T-helper 2 cell treated with Interferon-gamma antibody and Interleukin-4, amounts not matched to agents 5 μg/mL and 100 μg/mL, for 36 hours (primary cell): ENCODE measurements at regions not wholly inside any gene's neighbourhood (a gene's known extent, or its start where the extent isn't known, plus 50 kb on each side); places are given as distances from the start of the nearest gene placed in this dataset.

Experiments
- DNase-seq: peaks from one replicate; pipeline ENCODE4 v3.0.0; 2021; ENCODE audit warnings: low spot score
- H3K27ac Mint-ChIP-seq: one replicate; pipeline ENCODE4 v1.8.0; 2021; ENCODE audit warnings: mild to moderate bottlenecking, mixed read lengths
- H3K27me3 Mint-ChIP-seq: one replicate; pipeline ENCODE4 v1.8.0; 2021; ENCODE audit warnings: low read depth, mixed read lengths
- H3K36me3 Mint-ChIP-seq: one replicate; pipeline ENCODE4 v1.8.0; 2021; ENCODE audit warnings: low read depth, mixed read lengths
- H3K4me1 Mint-ChIP-seq: one replicate; pipeline ENCODE4 v1.8.0; 2021; ENCODE audit warnings: low read depth, mixed read lengths
- H3K4me3 Mint-ChIP-seq: one replicate; pipeline ENCODE4 v1.8.0; 2022; ENCODE audit warnings: mild to moderate bottlenecking, moderate library complexity, mixed read lengths
- H3K9me3 Mint-ChIP-seq: one replicate; pipeline ENCODE4 v1.8.0; 2021; ENCODE audit warnings: mixed read lengths

GRCh38 chr1:157419845-157420542 lies 132.3 kb downstream of the FCRL5 start:
- Mint-ChIP-seq H3K4me1 (no peaks in the 10 kb centered on the region), H3K4me3 (no peak overlapping the region), H3K9me3 (no peaks in the 10 kb centered on the region), H3K36me3 (no peaks in the 10 kb centered on the region), H3K27ac (no peak overlapping the region), H3K27me3 (peaks cover 1% of the 10 kb centered on the region)
- no peak for DNase-seq

- Mint-ChIP-seq H3K27me3 (peaks cover 3% of the 10 kb centered on the region), H3K36me3 (no peaks in the 10 kb centered on the region), H3K4me1 (no peaks in the 10 kb centered on the region), H3K4me3 (no peak overlapping the region), H3K9me3 (no peaks in the 10 kb centered on the region), H3K27ac (no peak overlapping the region)
- no peak for DNase-seq
Observed at GRCh38 chr1:157418659-157419058, 133.7 kb downstream of the FCRL5 start.

GRCh38 chr1:157418231-157418630 lies 134.1 kb downstream of the FCRL5 start:
- peaks cover 3% of the 10 kb centered on the region for H3K27me3 Mint-ChIP-seq
- no peaks in the 10 kb centered on the region for H3K36me3 Mint-ChIP-seq
- H3K9me3 Mint-ChIP-seq = no peaks in the 10 kb centered on the region
- DNase-seq = no peak
- H3K4me1 Mint-ChIP-seq = no peaks in the 10 kb centered on the region
- H3K27ac Mint-ChIP-seq = no peak overlapping the region
- no peak overlapping the region for H3K4me3 Mint-ChIP-seq

- no peaks in the 10 kb centered on the region for H3K4me1 Mint-ChIP-seq
- DNase-seq = no peak
- H3K36me3 Mint-ChIP-seq = no peaks in the 10 kb centered on the region
- no peak overlapping the region for H3K4me3 Mint-ChIP-seq
- no peaks in the 10 kb centered on the region for H3K9me3 Mint-ChIP-seq
- H3K27ac Mint-ChIP-seq = no peak overlapping the region
- peaks cover 3% of the 10 kb centered on the region for H3K27me3 Mint-ChIP-seq
Observed at GRCh38 chr1:157415661-157416060, 136.7 kb downstream of the FCRL5 start.

GRCh38 chr1:157412308-157412707 lies 140.0 kb downstream of the FCRL5 start:
- Mint-ChIP-seq H3K27ac (no peak overlapping the region), H3K36me3 (no peaks in the 10 kb centered on the region), H3K9me3 (no peaks in the 10 kb centered on the region), H3K4me1 (no peaks in the 10 kb centered on the region), H3K27me3 (peaks cover 7% of the 10 kb centered on the region), H3K4me3 (no peak overlapping the region)
- no peak for DNase-seq

GRCh38 chr1:157411769-157412168 lies 140.5 kb downstream of the FCRL5 start:
- no peaks in the 10 kb centered on the region for H3K9me3 Mint-ChIP-seq
- no peak for DNase-seq
- H3K27me3 Mint-ChIP-seq = peaks cover 7% of the 10 kb centered on the region
- H3K4me3 Mint-ChIP-seq = no peak overlapping the region
- no peaks in the 10 kb centered on the region for H3K4me1 Mint-ChIP-seq
- H3K27ac Mint-ChIP-seq = no peak overlapping the region
- H3K36me3 Mint-ChIP-seq = no peaks in the 10 kb centered on the region

GRCh38 chr1:157411064-157411463 lies 141.3 kb downstream of the FCRL5 start:
- H3K4me3 Mint-ChIP-seq = no peak overlapping the region
- peaks cover 10% of the 10 kb centered on the region for H3K27me3 Mint-ChIP-seq
- no peaks in the 10 kb centered on the region for H3K9me3 Mint-ChIP-seq
- DNase-seq = no peak
- H3K36me3 Mint-ChIP-seq = no peaks in the 10 kb centered on the region
- H3K27ac Mint-ChIP-seq = no peak overlapping the region
- no peaks in the 10 kb centered on the region for H3K4me1 Mint-ChIP-seq

GRCh38 chr1:157410457-157410856 lies 141.9 kb downstream of the FCRL5 start:
- H3K4me1 Mint-ChIP-seq = no peaks in the 10 kb centered on the region
- H3K36me3 Mint-ChIP-seq = no peaks in the 10 kb centered on the region
- H3K9me3 Mint-ChIP-seq = no peaks in the 10 kb centered on the region
- no peak overlapping the region for H3K4me3 Mint-ChIP-seq
- H3K27me3 Mint-ChIP-seq = peaks cover 10% of the 10 kb centered on the region
- DNase-seq = no peak
- H3K27ac Mint-ChIP-seq = no peak overlapping the region

- no peak for DNase-seq
- Mint-ChIP-seq H3K27ac (no peak overlapping the region), H3K4me1 (no peaks in the 10 kb centered on the region), H3K27me3 (peaks cover 8% of the 10 kb centered on the region), H3K4me3 (no peak overlapping the region), H3K9me3 (no peaks in the 10 kb centered on the region), H3K36me3 (no peaks in the 10 kb centered on the region)
Observed at GRCh38 chr1:157409927-157410326, 142.4 kb downstream of the FCRL5 start.

GRCh38 chr1:157407917-157408525 lies 144.3 kb downstream of the FCRL5 start:
- H3K9me3 Mint-ChIP-seq = no peaks in the 10 kb centered on the region
- no peak overlapping the region for H3K27ac Mint-ChIP-seq
- peaks cover 8% of the 10 kb centered on the region for H3K27me3 Mint-ChIP-seq
- H3K36me3 Mint-ChIP-seq = no peaks in the 10 kb centered on the region
- H3K4me1 Mint-ChIP-seq = peaks cover 2% of the 10 kb centered on the region
- H3K4me3 Mint-ChIP-seq = no peak overlapping the region
- no peak for DNase-seq

- H3K4me3 Mint-ChIP-seq = no peak overlapping the region
- peaks cover 8% of the 10 kb centered on the region for H3K27me3 Mint-ChIP-seq
- H3K27ac Mint-ChIP-seq = no peak overlapping the region
- no peaks in the 10 kb centered on the region for H3K36me3 Mint-ChIP-seq
- peaks cover 2% of the 10 kb centered on the region for H3K4me1 Mint-ChIP-seq
- no peaks in the 10 kb centered on the region for H3K9me3 Mint-ChIP-seq
- DNase-seq = no peak
Observed at GRCh38 chr1:157407367-157407766, 144.9 kb downstream of the FCRL5 start.

- no peak for DNase-seq
- Mint-ChIP-seq H3K9me3 (no peaks in the 10 kb centered on the region), H3K27me3 (peaks cover 17% of the 10 kb centered on the region), H3K27ac (no peak overlapping the region), H3K36me3 (no peaks in the 10 kb centered on the region), H3K4me1 (peaks cover 2% of the 10 kb centered on the region), H3K4me3 (no peak overlapping the region)
Observed at GRCh38 chr1:157405662-157406061, 146.7 kb downstream of the FCRL5 start.

- Mint-ChIP-seq H3K27me3 (peaks cover 20% of the 10 kb centered on the region), H3K4me3 (no peak overlapping the region), H3K27ac (no peak overlapping the region), H3K9me3 (no peaks in the 10 kb centered on the region), H3K4me1 (peaks cover 2% of the 10 kb centered on the region), H3K36me3 (no peaks in the 10 kb centered on the region)
- DNase-seq = no peak
Observed at GRCh38 chr1:157404614-157405013, 147.7 kb downstream of the FCRL5 start.

GRCh38 chr1:157404063-157404501 lies 148.2 kb downstream of the FCRL5 start:
- peaks cover 2% of the 10 kb centered on the region for H3K4me1 Mint-ChIP-seq
- no peaks in the 10 kb centered on the region for H3K36me3 Mint-ChIP-seq
- DNase-seq = no peak
- no peaks in the 10 kb centered on the region for H3K9me3 Mint-ChIP-seq
- H3K27me3 Mint-ChIP-seq = peaks cover 24% of the 10 kb centered on the region
- H3K27ac Mint-ChIP-seq = no peak overlapping the region
- H3K4me3 Mint-ChIP-seq = no peak overlapping the region

GRCh38 chr1:157403608-157404007 lies 148.7 kb downstream of the FCRL5 start:
- Mint-ChIP-seq H3K36me3 (no peaks in the 10 kb centered on the region), H3K4me3 (no peak overlapping the region), H3K27ac (no peak overlapping the region), H3K4me1 (peaks cover 2% of the 10 kb centered on the region), H3K9me3 (no peaks in the 10 kb centered on the region), H3K27me3 (peaks cover 29% of the 10 kb centered on the region)
- no peak for DNase-seq
